Lower lobe of right lung (tissue), 2 donors: ENCODE measurements at regions not wholly inside any gene's neighbourhood (a gene's known extent, or its start where the extent isn't known, plus 50 kb on each side); places are given as distances from the start of the nearest gene placed in this dataset.

Source experiments
- ATAC-seq, 2 donors: fragments of 200-7000 bp; cut with Tn5 transposase; one replicate each; pipeline ENCODE4 v1.9.1; 2020 to 2022; ENCODE audit warnings: mild to moderate bottlenecking in 2 of 2, moderate library complexity in 2 of 2
- DNase-seq: peaks from one replicate; pipeline ENCODE4 v3.0.0-alpha.2; 2020
- H3K27ac ChIP-seq: fragments of 200-600 bp; one replicate; pipeline ENCODE4 v1.8.0; 2022
- H3K27me3 ChIP-seq: fragments of 200-600 bp; one replicate; pipeline ENCODE4 v1.8.0; 2022; ENCODE audit warnings: low read depth
- H3K36me3 ChIP-seq: fragments of 200-600 bp; one replicate; pipeline ENCODE4 v1.8.0; 2022; ENCODE audit warnings: mild to moderate bottlenecking
- H3K4me1 ChIP-seq: fragments of 200-600 bp; one replicate; pipeline ENCODE4 v1.8.0; 2022
- H3K4me3 ChIP-seq: fragments of 200-600 bp; one replicate; pipeline ENCODE4 v1.8.0; 2022; ENCODE audit warnings: mild to moderate bottlenecking
- H3K9me3 ChIP-seq: fragments of 200-600 bp; one replicate; pipeline ENCODE4 v1.8.0; 2022
- intact Hi-C: fragments of 100-400 bp; cut with DNase I; formaldehyde crosslinking; loops from one replicate; pipeline ENCODE4 v1.11.0; 2022
- TF ChIP-seq, protein P1 (sequence below): fragments of 200-600 bp; IDR thresholded peaks from one replicate; pipeline ENCODE4 v1.8.0; 2022; ENCODE audit warnings: antibody characterized with exemption, mild to moderate bottlenecking
- donor health status: DM: no; HTN: yes; CAD: no; lungs with severe emphysema.

DNA sequence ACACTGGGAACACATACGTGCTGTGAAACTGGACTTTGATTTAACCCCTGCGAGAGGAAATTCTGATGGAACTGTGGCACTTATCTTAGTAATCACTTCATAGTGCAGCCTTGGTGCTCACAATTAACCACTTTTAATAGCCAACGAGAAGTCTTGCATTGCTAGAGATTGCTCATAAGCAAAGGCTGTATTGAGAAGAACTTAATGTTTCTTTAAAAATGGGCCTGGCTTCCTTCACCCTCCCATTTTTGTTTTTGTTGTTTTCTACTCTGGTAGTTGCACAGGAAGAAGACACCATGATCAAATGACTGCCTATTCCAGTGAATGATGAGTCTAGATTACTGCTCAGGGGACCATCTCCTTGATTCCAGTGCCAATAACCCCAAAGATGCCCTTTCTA is 52.5 kb upstream of the NKAP start:
- no peak for ATAC-seq
- DNase-seq, result no peak
- Histone ChIP-seq H3K4me3 (no peak overlapping the region), H3K27me3 (peaks cover 95% of the 10 kb centered on the region), H3K9me3 (no peaks in the 10 kb centered on the region), H3K36me3 (no peaks in the 10 kb centered on the region), H3K27ac (no peak overlapping the region), H3K4me1 (peaks cover 8% of the 10 kb centered on the region)
- intact Hi-C loops, result no loop called here
- TF ChIP-seq, protein P1, sequence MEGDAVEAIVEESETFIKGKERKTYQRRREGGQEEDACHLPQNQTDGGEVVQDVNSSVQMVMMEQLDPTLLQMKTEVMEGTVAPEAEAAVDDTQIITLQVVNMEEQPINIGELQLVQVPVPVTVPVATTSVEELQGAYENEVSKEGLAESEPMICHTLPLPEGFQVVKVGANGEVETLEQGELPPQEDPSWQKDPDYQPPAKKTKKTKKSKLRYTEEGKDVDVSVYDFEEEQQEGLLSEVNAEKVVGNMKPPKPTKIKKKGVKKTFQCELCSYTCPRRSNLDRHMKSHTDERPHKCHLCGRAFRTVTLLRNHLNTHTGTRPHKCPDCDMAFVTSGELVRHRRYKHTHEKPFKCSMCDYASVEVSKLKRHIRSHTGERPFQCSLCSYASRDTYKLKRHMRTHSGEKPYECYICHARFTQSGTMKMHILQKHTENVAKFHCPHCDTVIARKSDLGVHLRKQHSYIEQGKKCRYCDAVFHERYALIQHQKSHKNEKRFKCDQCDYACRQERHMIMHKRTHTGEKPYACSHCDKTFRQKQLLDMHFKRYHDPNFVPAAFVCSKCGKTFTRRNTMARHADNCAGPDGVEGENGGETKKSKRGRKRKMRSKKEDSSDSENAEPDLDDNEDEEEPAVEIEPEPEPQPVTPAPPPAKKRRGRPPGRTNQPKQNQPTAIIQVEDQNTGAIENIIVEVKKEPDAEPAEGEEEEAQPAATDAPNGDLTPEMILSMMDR, result no peak
